ENCODE measurements at regions not wholly inside any gene's neighbourhood (a gene's known extent, or its start where the extent isn't known, plus 50 kb on each side); places are given as distances from the start of the nearest gene placed in this dataset.
A peak's percentile ranks its signal among the peaks of the same experiment; 100 is the strongest.

DNA sequence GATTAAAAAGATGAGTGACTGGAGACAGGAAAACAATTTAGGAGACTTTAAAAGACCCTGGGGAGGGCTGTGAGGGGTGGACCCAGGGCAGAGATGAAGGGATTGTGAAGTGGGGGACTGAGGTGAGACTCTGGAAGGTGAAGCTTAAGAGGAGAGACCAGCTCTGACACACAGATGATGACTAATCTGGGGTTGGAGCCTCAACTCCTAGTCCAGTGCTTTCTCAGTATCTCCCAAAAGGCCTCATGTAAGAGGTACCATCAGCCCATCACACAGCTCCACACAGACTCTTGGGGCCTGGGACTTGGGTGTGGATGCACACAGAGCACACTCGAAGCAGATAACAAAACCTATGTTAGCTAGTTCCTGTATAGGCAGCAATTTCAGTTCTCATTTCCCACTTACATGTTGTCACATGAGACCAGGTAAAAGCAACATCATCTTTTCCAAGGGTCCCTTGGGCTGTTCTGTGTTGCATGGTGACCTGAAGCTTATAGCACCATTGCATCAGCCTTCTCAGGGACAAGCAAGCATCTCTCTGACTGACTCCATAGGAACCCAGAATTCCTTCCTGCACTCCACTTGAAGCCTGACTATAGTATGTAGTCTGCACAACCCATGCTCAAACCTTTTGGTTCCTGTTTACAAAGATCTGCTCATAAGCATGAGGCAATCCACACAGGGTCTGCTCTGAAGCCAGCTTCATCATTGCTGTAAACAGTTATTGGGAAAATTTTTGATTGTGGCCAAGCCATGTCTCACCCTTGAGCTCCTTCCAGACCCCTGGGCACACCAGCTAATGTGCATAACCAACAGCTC, 88.6 kb upstream of the MYCBP2 start:
- peak overlapping the region; percentile 19 for H2AFZ ChIP-seq (ENCODE audit: insufficient read depth, low read depth, low read length, poor library complexity, severe bottlenecking)
- no peak overlapping the region for H3K4me2 ChIP-seq (replicated peaks; ENCODE audit: extremely low read depth, low read length, poor library complexity, severe bottlenecking)
- H3K36me3 Mint-ChIP-seq, result no peaks in the 10 kb centered on the region
- intact Hi-C loops (cut with micrococcal nuclease), result no loop called here
- no peaks in the 10 kb centered on the region for H3K79me2 ChIP-seq (ENCODE audit: insufficient read depth, low read length)
- TF ChIP-seq, protein P1, sequence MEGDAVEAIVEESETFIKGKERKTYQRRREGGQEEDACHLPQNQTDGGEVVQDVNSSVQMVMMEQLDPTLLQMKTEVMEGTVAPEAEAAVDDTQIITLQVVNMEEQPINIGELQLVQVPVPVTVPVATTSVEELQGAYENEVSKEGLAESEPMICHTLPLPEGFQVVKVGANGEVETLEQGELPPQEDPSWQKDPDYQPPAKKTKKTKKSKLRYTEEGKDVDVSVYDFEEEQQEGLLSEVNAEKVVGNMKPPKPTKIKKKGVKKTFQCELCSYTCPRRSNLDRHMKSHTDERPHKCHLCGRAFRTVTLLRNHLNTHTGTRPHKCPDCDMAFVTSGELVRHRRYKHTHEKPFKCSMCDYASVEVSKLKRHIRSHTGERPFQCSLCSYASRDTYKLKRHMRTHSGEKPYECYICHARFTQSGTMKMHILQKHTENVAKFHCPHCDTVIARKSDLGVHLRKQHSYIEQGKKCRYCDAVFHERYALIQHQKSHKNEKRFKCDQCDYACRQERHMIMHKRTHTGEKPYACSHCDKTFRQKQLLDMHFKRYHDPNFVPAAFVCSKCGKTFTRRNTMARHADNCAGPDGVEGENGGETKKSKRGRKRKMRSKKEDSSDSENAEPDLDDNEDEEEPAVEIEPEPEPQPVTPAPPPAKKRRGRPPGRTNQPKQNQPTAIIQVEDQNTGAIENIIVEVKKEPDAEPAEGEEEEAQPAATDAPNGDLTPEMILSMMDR (IDR thresholded peaks at IDR 0.05), result no peak
- no peaks in the 10 kb centered on the region for H3K9me3 ChIP-seq (replicated peaks in 1 of 2; ENCODE audit: control insufficient read depth in 1 of 2, insufficient read depth in 1 of 2, low read length in 2 of 2)
- H3K4me1 Mint-ChIP-seq, result peaks cover 13% of the 10 kb centered on the region
- peaks cover 6 to 8% of the 10 kb centered on the region in 2 donors for H3K4me1 ChIP-seq (ENCODE audit: control insufficient read depth in 1 of 2, insufficient read depth in 2 of 2, low read length in 2 of 2)
- no peak overlapping the region for H3K27ac ChIP-seq (ENCODE audit: low read depth in 1 of 2, low read length in 2 of 2)
- H3K27me3 ChIP-seq (ENCODE audit: control insufficient read depth in 2 of 2, insufficient read depth in 2 of 2, low read length in 2 of 2), result no peaks in the 10 kb centered on the region
- H3K4me3 ChIP-seq (replicated peaks in 1 of 3; ENCODE audit: low read depth in 2 of 3, low read length in 3 of 3), result no peak overlapping the region
- H3K9ac ChIP-seq (ENCODE audit: insufficient read depth, low read length, poor library complexity, severe bottlenecking), result no peak overlapping the region
- H4K20me1 ChIP-seq (ENCODE audit: insufficient read depth, low read length), result no peaks in the 10 kb centered on the region
- peaks cover 0 to 3% (median 0%) of the 10 kb centered on the region in 7 donors for H3K9me3 Mint-ChIP-seq
- 14% methylated on average over 1 of the region's 1 CpG for WGBS (ENCODE audit: insufficient coverage)
- peaks cover 2 to 3% (median 3%) of the 10 kb centered on the region in 3 donors for H3K27me3 Mint-ChIP-seq (ENCODE audit: low read depth in 3 of 3)
- H3K27ac Mint-ChIP-seq, result peak overlapping the region in 2 of 7 donors; percentile 5 to 9
- no peaks in the 10 kb centered on the region for H3K36me3 ChIP-seq (replicated peaks in 1 of 2; ENCODE audit: control insufficient read depth in 1 of 2, insufficient read depth in 2 of 2, low read length in 2 of 2)
- peak in 2 of 3 donors; percentile 4 to 9 for DNase-seq
- no peak overlapping the region for H3K4me3 Mint-ChIP-seq

DNA sequence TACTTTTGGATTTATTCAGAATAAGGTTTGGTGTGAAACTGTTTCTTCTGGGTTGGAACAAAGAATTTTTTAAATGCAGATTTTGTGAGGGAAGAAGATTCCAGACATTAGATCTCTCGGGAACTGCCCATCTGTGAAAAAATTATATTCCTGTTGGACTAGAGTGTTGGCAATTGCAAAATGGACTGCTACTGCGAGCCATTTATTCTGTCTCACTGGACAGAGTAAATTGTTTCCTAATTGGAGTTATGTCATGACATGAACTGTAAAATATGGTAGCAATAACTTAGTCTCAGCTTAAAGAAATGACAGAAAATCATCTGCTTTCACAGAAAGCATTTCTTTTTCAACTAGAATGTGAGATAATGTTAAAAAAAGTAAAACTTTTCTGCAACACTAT, 86.0 kb upstream of the MYCBP2 start:
- Histone ChIP-seq H4K20me1 (ENCODE audit: insufficient read depth, low read length) (no peaks in the 10 kb centered on the region), H3K9ac (ENCODE audit: insufficient read depth, low read length, poor library complexity, severe bottlenecking) (no peak overlapping the region), H3K79me2 (ENCODE audit: insufficient read depth, low read length) (no peaks in the 10 kb centered on the region), H3K4me2 (replicated peaks; ENCODE audit: extremely low read depth, low read length, poor library complexity, severe bottlenecking) (no peak overlapping the region), H2AFZ (ENCODE audit: insufficient read depth, low read depth, low read length, poor library complexity, severe bottlenecking) (no peak overlapping the region), H3K27me3 (ENCODE audit: control insufficient read depth in 2 of 2, insufficient read depth in 2 of 2, low read length in 2 of 2) (no peaks in the 10 kb centered on the region), H3K4me3 (replicated peaks in 1 of 3; ENCODE audit: low read depth in 2 of 3, low read length in 3 of 3) (no peak overlapping the region), H3K27ac (ENCODE audit: low read depth in 1 of 2, low read length in 2 of 2) (no peak overlapping the region), H3K36me3 (replicated peaks in 1 of 2; ENCODE audit: control insufficient read depth in 1 of 2, insufficient read depth in 2 of 2, low read length in 2 of 2) (no peaks in the 10 kb centered on the region), H3K9me3 (replicated peaks in 1 of 2; ENCODE audit: control insufficient read depth in 1 of 2, insufficient read depth in 1 of 2, low read length in 2 of 2) (no peaks in the 10 kb centered on the region), H3K4me1 (ENCODE audit: control insufficient read depth in 1 of 2, insufficient read depth in 2 of 2, low read length in 2 of 2) (peaks cover 6 to 8% of the 10 kb centered on the region in 2 donors)
- H3K27me3 Mint-ChIP-seq (ENCODE audit: low read depth in 3 of 3), result peaks cover 2 to 3% (median 3%) of the 10 kb centered on the region in 3 donors
- H3K36me3 Mint-ChIP-seq, result no peaks in the 10 kb centered on the region
- H3K9me3 Mint-ChIP-seq, result peaks cover 0 to 2% (median 0%) of the 10 kb centered on the region in 7 donors
- TF ChIP-seq, protein P1 (IDR thresholded peaks at IDR 0.05), result no peak
- no peak for DNase-seq
- no peak overlapping the region for H3K4me3 Mint-ChIP-seq
- peaks cover 13% of the 10 kb centered on the region for H3K4me1 Mint-ChIP-seq
- WGBS (ENCODE audit: insufficient coverage), result no CpG with 5 or more reads among the region's 2 CpGs
- intact Hi-C loops (cut with micrococcal nuclease), result no loop called here
- no peak overlapping the region for H3K27ac Mint-ChIP-seq

Measured in CD14-positive monocyte (primary cell).